ENCODE measurements at regions not wholly inside any gene's neighbourhood (a gene's known extent, or its start where the extent isn't known, plus 50 kb on each side); places are given as distances from the start of the nearest gene placed in this dataset.

DNA sequence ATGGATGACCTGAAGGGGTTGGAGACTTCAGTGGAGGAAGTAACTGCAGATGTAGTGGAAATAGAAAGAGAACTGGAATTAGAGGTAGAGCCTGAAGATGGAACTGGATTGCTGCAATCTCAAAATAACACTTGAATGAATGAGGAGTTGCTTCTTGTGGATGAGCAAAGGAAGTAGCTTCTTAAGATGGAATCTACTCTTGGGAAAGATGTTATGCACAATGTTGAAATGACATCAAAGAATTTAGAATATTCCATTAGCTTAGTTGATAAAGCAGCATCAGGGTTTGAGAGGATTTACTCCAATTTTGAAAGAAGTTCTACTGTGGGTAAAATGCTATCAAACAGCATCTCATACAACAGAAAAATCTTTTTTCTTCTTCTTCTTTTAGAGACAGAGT lies 186.4 kb upstream of the PRKD1 start:
- DNase-seq (ENCODE audit: low spot score in 2 of 2) = no peak

DNA sequence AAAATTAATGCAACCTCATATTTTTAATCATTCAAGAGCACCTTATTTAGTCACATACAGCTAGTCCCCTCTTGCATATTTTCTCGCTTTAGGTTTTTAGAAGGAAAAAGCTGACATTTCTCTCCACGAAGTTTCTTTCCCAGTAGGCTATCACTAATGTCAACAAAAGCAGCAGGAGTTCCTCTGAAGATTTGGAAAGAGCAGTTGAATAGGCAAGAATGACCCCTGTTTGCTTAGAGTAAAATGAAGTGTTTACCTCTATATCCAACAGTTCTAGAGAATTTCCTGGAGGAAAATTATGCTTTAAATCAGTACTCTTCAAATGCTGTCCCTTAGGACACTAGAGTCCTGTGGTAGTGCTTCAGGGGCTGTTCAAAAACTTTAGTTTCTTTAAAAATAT lies 188.1 kb upstream of the PRKD1 start:
- H3K4me3 Mint-ChIP-seq = no peak overlapping the region
- peaks cover 14% of the 10 kb centered on the region for H3K9me3 Mint-ChIP-seq
- H3K36me3 Mint-ChIP-seq = no peaks in the 10 kb centered on the region
- no peak overlapping the region for H3K27ac Mint-ChIP-seq
- H3K4me1 Mint-ChIP-seq = no peaks in the 10 kb centered on the region
- no peak for DNase-seq (ENCODE audit: low spot score in 2 of 2)
- no peak for ATAC-seq

More for the DNA sequence above, 186.4 kb upstream of the PRKD1 start:
- peaks cover 13% of the 10 kb centered on the region for H3K9me3 Mint-ChIP-seq
- no peaks in the 10 kb centered on the region for H3K4me1 Mint-ChIP-seq
- no peak overlapping the region for H3K4me3 Mint-ChIP-seq
- ATAC-seq = no peak
- no peaks in the 10 kb centered on the region for H3K36me3 Mint-ChIP-seq
- H3K27ac Mint-ChIP-seq = no peak overlapping the region

DNA sequence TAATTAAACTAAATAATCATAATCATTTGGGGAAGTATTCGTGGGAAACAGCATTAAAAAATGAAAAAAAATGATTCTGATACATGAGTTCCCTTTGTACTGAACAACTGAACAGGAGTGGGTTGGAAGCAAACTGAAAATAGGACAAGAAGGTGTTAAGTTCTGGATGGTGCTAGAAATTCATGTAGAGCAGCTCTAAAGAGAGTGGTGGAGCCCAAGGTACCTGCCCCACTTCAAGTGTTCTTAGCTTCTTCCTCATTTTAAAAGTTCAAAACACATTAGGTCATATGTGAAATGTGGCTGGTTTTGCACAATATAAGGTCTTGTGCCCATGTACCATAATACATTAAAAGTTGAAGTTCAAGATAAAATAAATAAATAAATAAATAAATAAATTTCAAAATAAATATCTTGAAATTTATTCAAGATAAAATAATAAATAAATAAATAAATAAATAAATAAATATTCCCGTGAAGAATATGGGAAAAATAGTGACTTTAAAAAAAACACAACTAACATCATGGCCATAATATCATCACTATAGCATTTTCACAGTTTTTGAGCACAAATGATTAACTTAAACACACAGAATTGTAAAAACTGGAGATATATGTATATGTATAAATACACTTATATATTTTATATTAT lies 191.5 kb upstream of the PRKD1 start:
- H3K4me1 Mint-ChIP-seq = no peaks in the 10 kb centered on the region
- DNase-seq (ENCODE audit: low spot score in 2 of 2) (no peak), ATAC-seq (no peak)
- no peak overlapping the region for H3K27ac Mint-ChIP-seq
- peaks cover 7% of the 10 kb centered on the region for H3K9me3 Mint-ChIP-seq
- no peaks in the 10 kb centered on the region for H3K36me3 Mint-ChIP-seq
- no peak overlapping the region for H3K4me3 Mint-ChIP-seq

DNA sequence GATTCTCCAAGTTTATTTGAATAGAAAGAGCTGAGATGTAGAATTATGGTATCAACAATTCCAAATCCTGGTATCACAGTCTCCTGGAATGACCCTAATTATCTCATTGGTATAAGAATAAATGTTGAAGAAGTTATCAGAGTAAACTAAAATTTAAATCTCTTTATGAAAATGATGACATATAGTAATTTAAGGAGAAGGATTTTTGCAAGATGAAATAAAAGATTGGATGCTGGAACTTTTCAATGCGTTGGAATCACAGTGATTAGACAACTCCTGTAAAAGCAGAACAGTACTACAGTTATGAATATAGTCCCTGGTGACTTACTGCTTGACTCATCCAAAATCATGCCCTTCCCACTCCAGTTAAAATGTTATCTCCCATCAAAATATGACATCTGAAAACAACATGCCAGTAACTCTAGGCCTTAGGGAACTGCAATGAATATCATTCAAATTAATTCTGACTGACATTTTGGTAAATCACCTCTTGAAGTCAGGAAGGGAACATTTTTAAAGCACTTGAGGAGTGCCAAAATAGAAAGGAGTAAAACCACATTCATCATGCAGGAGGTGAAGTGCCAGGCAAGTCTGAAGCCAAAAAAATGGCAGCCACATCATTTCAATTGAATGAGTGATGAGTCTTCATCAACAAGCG lies 197.8 kb upstream of the PRKD1 start:
- H3K4me3 Mint-ChIP-seq = no peak overlapping the region
- no peak overlapping the region for H3K27ac Mint-ChIP-seq
- DNase-seq (ENCODE audit: low spot score in 2 of 2) (no peak), ATAC-seq (no peak)
- H3K4me1 Mint-ChIP-seq = no peaks in the 10 kb centered on the region
- no peaks in the 10 kb centered on the region for H3K36me3 Mint-ChIP-seq
- peaks cover 4% of the 10 kb centered on the region for H3K9me3 Mint-ChIP-seq

DNA sequence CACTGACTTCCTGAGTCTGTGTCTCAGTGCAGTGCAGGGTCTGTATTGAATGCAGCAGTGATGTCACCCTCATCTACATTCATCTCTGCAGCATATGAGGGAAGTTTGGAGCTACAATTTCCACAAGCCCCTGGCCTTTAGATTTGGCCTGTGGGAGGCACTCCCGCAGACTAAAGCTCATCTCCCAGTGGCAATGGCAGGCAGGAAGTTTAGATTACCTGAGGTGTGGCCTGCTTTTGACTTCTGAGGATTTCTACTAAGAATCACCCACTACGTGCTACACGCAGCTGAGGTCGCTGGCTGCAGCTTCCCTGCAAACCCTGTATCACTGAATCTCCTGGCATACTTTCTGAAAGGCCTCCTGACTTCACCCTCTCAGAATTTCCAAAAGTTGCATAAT lies 202.2 kb upstream of the PRKD1 start:
- Mint-ChIP-seq H3K4me1 (no peaks in the 10 kb centered on the region), H3K9me3 (peaks cover 2% of the 10 kb centered on the region), H3K36me3 (no peaks in the 10 kb centered on the region), H3K27ac (no peak overlapping the region), H3K4me3 (no peak overlapping the region)
- ATAC-seq (no peak), DNase-seq (ENCODE audit: low spot score in 2 of 2) (no peak)

DNA sequence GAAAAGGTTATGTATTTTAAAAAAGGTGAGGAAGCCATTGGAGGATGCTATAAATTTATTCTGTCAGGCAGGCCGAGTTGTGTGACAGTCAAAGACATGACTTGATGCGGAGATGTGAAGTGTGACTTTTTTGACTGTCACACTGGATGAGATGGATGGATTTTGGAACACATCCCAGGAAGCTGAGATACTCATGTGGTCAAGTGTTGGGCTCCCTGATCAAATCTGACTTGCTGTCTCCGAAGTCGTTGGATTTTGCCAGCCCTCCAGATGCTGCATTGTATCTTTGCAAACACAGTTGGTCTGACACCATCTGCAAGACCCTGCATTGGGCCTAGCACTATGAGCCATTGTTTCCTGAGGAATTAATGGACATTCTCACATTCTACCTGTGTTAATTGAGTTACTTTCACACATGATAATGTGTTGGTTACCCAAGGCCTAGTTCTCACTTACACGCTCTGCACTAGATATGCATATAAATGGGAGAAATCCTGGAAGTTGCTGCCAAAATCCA lies 204.0 kb upstream of the PRKD1 start:
- H3K27ac Mint-ChIP-seq = no peak overlapping the region
- DNase-seq (ENCODE audit: low spot score in 2 of 2) (no peak), ATAC-seq (no peak)
- H3K36me3 Mint-ChIP-seq = no peaks in the 10 kb centered on the region
- H3K4me3 Mint-ChIP-seq = no peak overlapping the region
- H3K9me3 Mint-ChIP-seq = peaks cover 2% of the 10 kb centered on the region
- H3K4me1 Mint-ChIP-seq = no peaks in the 10 kb centered on the region

DNA sequence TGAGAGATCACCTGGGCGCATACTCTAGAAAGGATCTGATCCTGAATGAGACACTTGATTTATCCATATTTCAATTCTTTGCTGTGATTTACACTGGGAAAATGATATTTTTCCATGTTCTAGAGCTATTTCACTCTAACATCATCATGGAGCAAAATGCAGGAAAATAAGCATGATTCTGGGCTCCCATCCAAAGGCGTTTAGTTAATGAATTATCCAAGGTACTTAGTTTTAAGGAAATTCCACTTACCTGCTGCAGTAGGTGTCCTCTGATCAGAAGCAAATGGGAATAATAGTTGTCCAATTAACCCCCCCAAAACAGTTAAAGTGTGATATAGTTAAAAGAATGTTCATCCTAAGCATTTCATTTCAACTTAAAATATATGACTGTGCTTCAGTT lies 204.5 kb upstream of the PRKD1 start:
- H3K27ac Mint-ChIP-seq = no peak overlapping the region
- ATAC-seq = no peak
- DNase-seq (ENCODE audit: low spot score in 2 of 2) = no peak
- H3K9me3 Mint-ChIP-seq = peaks cover 5% of the 10 kb centered on the region
- H3K36me3 Mint-ChIP-seq = no peaks in the 10 kb centered on the region
- no peak overlapping the region for H3K4me3 Mint-ChIP-seq
- H3K4me1 Mint-ChIP-seq = no peaks in the 10 kb centered on the region

DNA sequence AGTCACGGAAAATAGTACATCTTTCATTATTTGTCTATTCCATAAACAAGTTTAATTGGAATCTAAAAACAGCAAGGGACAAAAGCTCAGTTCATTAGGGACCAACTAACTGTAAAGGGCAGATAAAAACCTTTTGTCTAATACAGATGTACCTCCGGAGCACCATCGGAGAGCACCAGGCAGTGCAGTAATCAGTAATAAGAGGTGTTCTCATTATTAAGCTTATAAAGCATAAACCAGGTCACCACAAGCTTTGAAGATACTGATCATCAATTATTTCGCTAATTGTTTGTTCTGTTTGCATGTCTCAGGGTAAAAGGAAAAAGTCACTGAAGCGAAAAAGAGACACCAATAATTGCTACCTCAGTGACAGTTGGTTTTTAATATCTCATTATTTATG lies 207.3 kb upstream of the PRKD1 start:
- Mint-ChIP-seq H3K36me3 (no peaks in the 10 kb centered on the region), H3K4me1 (no peaks in the 10 kb centered on the region), H3K4me3 (no peak overlapping the region), H3K9me3 (peaks cover 4% of the 10 kb centered on the region), H3K27ac (no peak overlapping the region)
- DNase-seq (ENCODE audit: low spot score in 2 of 2) = no peak
- no peak for ATAC-seq

DNA sequence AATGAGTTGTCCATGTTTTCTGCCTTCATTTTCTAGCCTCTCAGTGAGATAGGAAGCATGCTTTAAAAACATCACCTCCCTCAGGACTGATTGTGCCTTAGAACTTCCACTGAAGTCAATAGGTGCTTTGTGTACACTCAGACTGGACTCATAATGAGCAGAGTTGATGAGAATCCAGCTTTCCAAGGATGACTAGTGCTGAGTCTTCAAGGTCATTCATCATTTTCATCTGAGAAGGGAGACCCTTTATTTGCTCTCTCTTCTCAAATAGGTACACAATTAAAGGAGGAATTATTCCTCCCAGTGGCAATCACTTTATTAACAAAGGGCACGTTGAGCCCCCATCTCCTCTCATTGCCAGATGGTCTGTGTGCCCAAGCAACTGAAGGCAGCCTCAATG lies 210.9 kb upstream of the PRKD1 start:
- H3K4me1 Mint-ChIP-seq = no peaks in the 10 kb centered on the region
- ATAC-seq (no peak), DNase-seq (ENCODE audit: low spot score in 2 of 2) (no peak)
- no peaks in the 10 kb centered on the region for H3K36me3 Mint-ChIP-seq
- H3K9me3 Mint-ChIP-seq = peaks cover 4% of the 10 kb centered on the region
- H3K4me3 Mint-ChIP-seq = no peak overlapping the region
- no peak overlapping the region for H3K27ac Mint-ChIP-seq

DNA sequence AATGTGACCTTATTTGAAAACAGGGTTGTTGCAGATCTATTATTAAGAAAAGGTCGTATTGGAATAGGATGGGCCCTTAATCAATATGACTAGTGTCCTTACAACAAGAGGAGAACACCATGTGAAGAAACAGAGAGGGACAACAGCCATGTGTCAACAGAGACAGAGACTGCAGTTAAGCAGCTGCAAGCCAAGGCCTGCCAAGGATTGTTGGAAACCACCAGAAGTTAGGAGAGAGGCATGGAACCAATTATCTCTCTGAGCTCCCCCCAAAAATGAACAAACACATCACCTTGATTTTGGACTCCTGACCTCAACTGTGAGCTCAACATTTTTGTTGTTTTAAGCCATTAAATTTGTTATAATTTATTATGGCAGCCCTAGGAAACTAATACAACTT lies 214.6 kb upstream of the PRKD1 start:
- ATAC-seq (no peak), DNase-seq (ENCODE audit: low spot score in 2 of 2) (no peak)
- Mint-ChIP-seq H3K27ac (no peak overlapping the region), H3K4me1 (no peaks in the 10 kb centered on the region), H3K4me3 (no peak overlapping the region), H3K9me3 (peaks cover 19% of the 10 kb centered on the region), H3K36me3 (no peaks in the 10 kb centered on the region)

DNA sequence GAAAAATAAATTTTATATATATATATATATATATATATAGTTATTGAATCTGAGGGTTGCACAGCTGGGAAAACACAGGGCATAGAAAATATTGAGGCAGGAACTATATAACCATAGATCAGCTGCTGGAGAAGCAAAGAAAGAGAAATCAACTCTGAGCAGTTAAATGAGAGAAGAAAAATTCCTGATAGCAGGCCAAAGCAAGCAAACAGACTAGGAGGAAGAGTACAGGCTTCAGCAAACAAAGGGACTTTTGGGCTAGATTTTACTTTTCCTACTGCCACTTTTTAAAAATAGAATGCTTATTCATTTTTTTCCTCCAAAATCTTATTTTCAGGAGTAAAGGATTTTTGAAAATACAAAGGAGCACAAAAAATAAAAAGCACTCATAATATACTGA lies 216.0 kb upstream of the PRKD1 start:
- Mint-ChIP-seq H3K27ac (no peak overlapping the region), H3K9me3 (peaks cover 28% of the 10 kb centered on the region), H3K36me3 (no peaks in the 10 kb centered on the region), H3K4me1 (no peaks in the 10 kb centered on the region), H3K4me3 (no peak overlapping the region)
- DNase-seq (ENCODE audit: low spot score in 2 of 2) (no peak), ATAC-seq (no peak)

DNA sequence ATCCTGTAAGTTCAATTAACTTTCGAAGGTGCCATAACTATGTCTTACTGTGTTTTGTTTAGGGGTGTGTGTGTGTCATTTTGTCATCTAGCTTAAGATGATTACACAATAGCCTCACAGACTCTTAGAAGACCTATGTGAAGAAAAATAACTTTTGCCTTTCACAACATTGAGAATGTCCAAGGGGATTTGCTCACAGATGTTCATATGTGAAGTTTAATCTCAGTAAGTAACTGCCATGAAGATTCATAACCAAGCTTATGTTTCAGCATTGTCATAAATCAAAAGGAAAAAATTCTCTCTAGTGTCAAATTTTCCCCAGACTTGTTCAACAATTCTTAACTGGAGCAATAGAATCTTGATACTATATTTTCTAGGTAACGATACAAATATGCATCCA lies 226.1 kb upstream of the PRKD1 start:
- Mint-ChIP-seq H3K9me3 (peaks cover 9% of the 10 kb centered on the region), H3K27ac (no peak overlapping the region), H3K4me1 (no peaks in the 10 kb centered on the region), H3K4me3 (no peak overlapping the region), H3K36me3 (no peaks in the 10 kb centered on the region)
- ATAC-seq (no peak), DNase-seq (ENCODE audit: low spot score in 2 of 2) (no peak)

DNA sequence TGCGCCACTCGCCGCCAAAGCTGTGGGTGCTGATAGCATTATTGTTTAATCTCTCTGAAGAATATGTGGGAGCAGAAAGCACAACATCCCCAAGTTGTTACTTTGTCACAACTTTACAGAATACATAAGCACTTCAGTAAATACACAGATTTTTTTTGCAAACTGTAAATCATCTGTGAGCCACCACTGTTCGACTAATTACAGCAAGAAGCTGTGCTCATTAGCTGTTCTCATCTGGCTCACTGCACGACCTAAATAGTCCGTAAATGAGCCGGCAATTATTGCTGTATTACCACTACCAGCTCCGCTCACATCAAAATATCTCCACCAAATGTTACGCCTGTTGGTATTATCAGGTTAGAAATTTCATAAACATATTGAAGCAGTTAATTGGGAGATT lies 228.9 kb upstream of the PRKD1 start:
- no peak for ATAC-seq
- no peaks in the 10 kb centered on the region for H3K4me1 Mint-ChIP-seq
- H3K36me3 Mint-ChIP-seq = no peaks in the 10 kb centered on the region
- H3K9me3 Mint-ChIP-seq = peaks cover 8% of the 10 kb centered on the region
- no peak overlapping the region for H3K4me3 Mint-ChIP-seq
- no peak for DNase-seq (ENCODE audit: low spot score in 2 of 2)
- H3K27ac Mint-ChIP-seq = no peak overlapping the region

DNA sequence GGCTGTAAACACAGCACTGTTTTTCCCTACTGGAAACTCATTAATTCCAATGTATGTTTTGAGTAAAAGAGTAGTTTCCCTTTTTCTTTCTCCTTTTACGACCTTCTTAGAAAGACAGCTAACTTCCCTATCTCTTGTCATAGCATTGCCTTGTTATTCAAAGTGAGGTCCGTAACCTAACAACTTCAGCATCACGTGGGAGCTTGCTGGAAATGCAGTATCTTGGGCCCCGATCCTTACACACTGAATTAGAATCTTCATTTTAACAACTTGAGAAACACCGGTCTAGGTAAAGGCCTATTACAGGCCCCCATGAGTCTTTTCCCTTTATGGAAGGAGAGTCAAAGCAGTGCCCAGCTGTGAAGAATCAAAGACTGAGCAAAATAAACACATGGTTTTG lies 230.7 kb upstream of the PRKD1 start:
- no peak overlapping the region for H3K4me3 Mint-ChIP-seq

DNA sequence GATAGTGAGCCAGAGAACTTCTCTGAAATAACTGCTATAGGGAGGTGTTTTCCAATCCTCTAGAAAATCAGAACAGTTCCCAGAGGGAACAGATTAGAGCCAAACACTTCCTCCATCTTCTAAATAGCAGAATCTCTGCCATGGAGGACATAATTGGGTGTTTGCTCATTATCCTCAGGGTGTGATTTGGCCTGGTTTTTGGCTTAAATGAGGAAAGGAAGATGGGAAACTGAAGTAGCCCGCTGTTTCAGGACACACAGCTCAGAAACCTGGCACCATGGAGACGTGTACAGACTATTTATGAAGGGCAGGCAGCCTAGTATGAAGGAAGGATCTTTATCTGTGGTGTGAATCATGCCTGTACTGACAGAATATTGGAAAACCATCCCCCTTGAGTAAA lies 231.7 kb upstream of the PRKD1 start:
- H3K9me3 Mint-ChIP-seq = peaks cover 5% of the 10 kb centered on the region
- DNase-seq (ENCODE audit: low spot score in 2 of 2) (no peak), ATAC-seq (no peak)
- no peaks in the 10 kb centered on the region for H3K36me3 Mint-ChIP-seq
- no peaks in the 10 kb centered on the region for H3K4me1 Mint-ChIP-seq
- no peak overlapping the region for H3K27ac Mint-ChIP-seq
- H3K4me3 Mint-ChIP-seq = no peak overlapping the region

More for the DNA sequence above, 230.7 kb upstream of the PRKD1 start:
- Mint-ChIP-seq H3K4me1 (no peaks in the 10 kb centered on the region), H3K27ac (no peak overlapping the region), H3K9me3 (peaks cover 5% of the 10 kb centered on the region), H3K36me3 (no peaks in the 10 kb centered on the region)
- ATAC-seq = no peak
- DNase-seq (ENCODE audit: low spot score in 2 of 2) = no peak

DNA sequence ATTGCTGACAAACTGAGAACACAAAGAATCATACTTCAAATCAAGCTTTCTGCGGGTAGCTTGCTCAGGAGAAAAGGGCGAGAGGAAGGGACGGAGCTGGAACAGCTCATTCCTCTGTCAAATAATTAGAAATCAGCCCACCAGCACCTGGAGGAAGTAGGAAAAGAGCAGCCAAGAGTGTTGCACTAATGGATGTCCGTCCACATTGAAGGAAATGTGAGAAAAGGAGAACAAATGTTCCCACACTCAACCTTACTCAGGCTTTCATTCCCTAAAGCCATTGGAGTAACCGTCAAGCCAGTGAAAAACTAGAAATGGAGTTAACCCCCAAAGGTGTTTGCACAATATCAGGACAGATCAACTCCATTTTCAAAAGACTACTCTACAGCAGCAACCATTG lies 233.0 kb upstream of the PRKD1 start:
- Mint-ChIP-seq H3K4me3 (no peak overlapping the region), H3K9me3 (peaks cover 5% of the 10 kb centered on the region), H3K4me1 (no peaks in the 10 kb centered on the region), H3K27ac (no peak overlapping the region), H3K36me3 (no peaks in the 10 kb centered on the region)
- ATAC-seq (no peak), DNase-seq (ENCODE audit: low spot score in 2 of 2) (no peak)

All from stimulated activated effector memory CD8-positive, alpha-beta T cell treated with anti-CD3 and anti-CD28 coated beads, Interleukin-12 subunit alpha, Interleukin-12 subunit beta, amount 100 ng/mL, for 72 hours (primary cell).